ENCODE measurements at regions not wholly inside any gene's neighbourhood (a gene's known extent, or its start where the extent isn't known, plus 50 kb on each side); places are given as distances from the start of the nearest gene placed in this dataset.

DNA sequence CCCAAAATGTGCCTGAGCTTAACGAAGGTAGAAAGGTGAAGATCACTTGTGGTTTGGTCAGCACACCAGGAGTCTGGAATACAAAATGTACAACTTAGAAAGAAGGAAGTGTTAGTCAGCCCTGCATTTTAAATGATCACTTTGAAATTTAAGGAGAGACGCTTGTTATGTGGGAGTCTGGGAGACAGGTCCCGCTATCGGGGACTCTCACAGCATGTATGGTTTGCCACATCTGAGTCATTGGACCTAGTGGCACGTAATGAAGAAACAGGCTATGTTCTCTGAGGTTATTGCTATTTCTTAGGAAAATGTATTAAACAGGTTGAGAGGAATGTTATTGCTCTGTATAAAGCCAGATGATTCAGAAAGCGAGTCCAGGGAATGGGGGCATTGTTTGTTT lies 2362.5 kb upstream of the WWC1 start:
- Histone ChIP-seq H2BK12ac (ENCODE audit: low read length) (no peak overlapping the region), H4K12ac (ENCODE audit: low read depth, low read length) (no peak overlapping the region), H3K14ac (ENCODE audit: low read length) (no peak overlapping the region), H3K27ac (ENCODE audit: low read depth, low read length) (no peak overlapping the region), H3K27me3 (ENCODE audit: insufficient read depth, low read length) (no peaks in the 10 kb centered on the region), H2AK5ac (ENCODE audit: low read length) (no peak overlapping the region), H3K18ac (ENCODE audit: low read length) (no peak overlapping the region), H3K79me1 (ENCODE audit: low read length) (no peaks in the 10 kb centered on the region), H4K8ac (ENCODE audit: low read depth, low read length) (no peak overlapping the region), H3K4me3 (ENCODE audit: low read depth, low read length) (no peak overlapping the region), H3K4me2 (ENCODE audit: low read length) (no peak overlapping the region), H2AFZ (ENCODE audit: insufficient read depth, low read length, poor library complexity) (no peak overlapping the region), H3K9me3 (ENCODE audit: insufficient read depth, low read depth, low read length) (no peaks in the 10 kb centered on the region), H2BK5ac (ENCODE audit: low read depth, low read length, poor library complexity) (no peak overlapping the region), H3K79me2 (ENCODE audit: control insufficient read depth, insufficient read depth, low read length, poor library complexity) (no peaks in the 10 kb centered on the region), H3K36me3 (ENCODE audit: control insufficient read depth in 1 of 2, insufficient read depth in 2 of 2, low read length in 2 of 2) (no peaks in the 10 kb centered on the region), H2BK120ac (ENCODE audit: insufficient read depth, low read length, poor library complexity) (no peak overlapping the region), H3K4me1 (ENCODE audit: control insufficient read depth in 1 of 2, insufficient read depth in 2 of 2, low read length in 2 of 2) (no peaks in the 10 kb centered on the region), H3K4ac (ENCODE audit: low read depth, low read length) (no peak overlapping the region), H4K91ac (ENCODE audit: low read depth, low read length) (no peak overlapping the region), H3K23ac (ENCODE audit: low read length) (no peak overlapping the region), H3K9ac (ENCODE audit: low read length) (no peak overlapping the region)
- DNase-seq, result no peak
- WGBS (ENCODE audit: extremely low coverage, insufficient coverage, insufficient read length), result no CpG with 5 or more reads among the region's 6 CpGs

- no peak for DNase-seq
- Histone ChIP-seq H2AFZ (ENCODE audit: insufficient read depth, low read length, poor library complexity) (no peak overlapping the region), H3K36me3 (ENCODE audit: control insufficient read depth in 1 of 2, insufficient read depth in 2 of 2, low read length in 2 of 2) (no peaks in the 10 kb centered on the region), H2BK120ac (ENCODE audit: insufficient read depth, low read length, poor library complexity) (no peak overlapping the region), H2BK12ac (ENCODE audit: low read length) (no peak overlapping the region), H3K79me1 (ENCODE audit: low read length) (no peaks in the 10 kb centered on the region), H3K4ac (ENCODE audit: low read depth, low read length) (no peak overlapping the region), H3K4me1 (ENCODE audit: control insufficient read depth in 1 of 2, insufficient read depth in 2 of 2, low read length in 2 of 2) (no peaks in the 10 kb centered on the region), H3K14ac (ENCODE audit: low read length) (no peak overlapping the region), H3K27ac (ENCODE audit: low read depth, low read length) (no peak overlapping the region), H3K27me3 (ENCODE audit: insufficient read depth, low read length) (no peaks in the 10 kb centered on the region), H3K79me2 (ENCODE audit: control insufficient read depth, insufficient read depth, low read length, poor library complexity) (no peaks in the 10 kb centered on the region), H3K9me3 (ENCODE audit: insufficient read depth, low read depth, low read length) (no peaks in the 10 kb centered on the region), H4K91ac (ENCODE audit: low read depth, low read length) (no peak overlapping the region), H4K8ac (ENCODE audit: low read depth, low read length) (no peak overlapping the region), H2AK5ac (ENCODE audit: low read length) (no peak overlapping the region), H2BK5ac (ENCODE audit: low read depth, low read length, poor library complexity) (no peak overlapping the region), H4K12ac (ENCODE audit: low read depth, low read length) (no peak overlapping the region), H3K23ac (ENCODE audit: low read length) (no peak overlapping the region), H3K9ac (ENCODE audit: low read length) (no peak overlapping the region), H3K4me2 (ENCODE audit: low read length) (no peak overlapping the region), H3K4me3 (ENCODE audit: low read depth, low read length) (no peak overlapping the region), H3K18ac (ENCODE audit: low read length) (no peak overlapping the region)
- WGBS (ENCODE audit: extremely low coverage, insufficient coverage, insufficient read length), result no CpG with 5 or more reads among the region's 4 CpGs
Observed at GRCh38 chr5:165940541-165940940, 2350.9 kb upstream of the WWC1 start.

DNA sequence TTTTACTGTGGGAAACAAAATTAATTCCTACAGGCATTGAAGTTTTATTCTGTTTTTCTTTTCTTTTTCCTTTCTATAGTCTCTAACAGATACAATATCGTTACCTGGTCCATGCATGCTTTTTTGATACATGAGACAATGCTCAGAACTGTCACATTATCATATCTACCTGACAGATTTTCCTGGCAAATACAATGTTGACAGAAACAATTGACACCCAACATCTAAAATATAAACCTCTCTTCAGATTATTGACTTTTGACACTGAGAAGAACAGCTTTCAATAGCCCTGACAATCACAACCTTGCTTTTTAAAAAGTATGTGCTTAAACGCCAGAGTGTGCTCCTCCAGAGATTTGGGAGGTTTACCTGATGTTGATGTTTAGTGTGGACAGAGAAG lies 2334.6 kb upstream of the WWC1 start:
- no peak overlapping the region for H4K8ac ChIP-seq (ENCODE audit: low read depth, low read length)
- no peak overlapping the region for H3K23ac ChIP-seq (ENCODE audit: low read length)
- H3K79me1 ChIP-seq (ENCODE audit: low read length), result no peaks in the 10 kb centered on the region
- WGBS (ENCODE audit: extremely low coverage, insufficient coverage, insufficient read length), result no CpG with 5 or more reads among the region's 2 CpGs
- H3K27me3 ChIP-seq (ENCODE audit: insufficient read depth, low read length), result no peaks in the 10 kb centered on the region
- H3K4me2 ChIP-seq (ENCODE audit: low read length), result no peak overlapping the region
- H2BK120ac ChIP-seq (ENCODE audit: insufficient read depth, low read length, poor library complexity), result no peak overlapping the region
- H3K9me3 ChIP-seq (ENCODE audit: insufficient read depth, low read depth, low read length), result no peaks in the 10 kb centered on the region
- no peak overlapping the region for H2AK5ac ChIP-seq (ENCODE audit: low read length)
- H2BK12ac ChIP-seq (ENCODE audit: low read length), result no peak overlapping the region
- H3K27ac ChIP-seq (ENCODE audit: low read depth, low read length), result no peak overlapping the region
- no peak overlapping the region for H3K14ac ChIP-seq (ENCODE audit: low read length)
- H2BK5ac ChIP-seq (ENCODE audit: low read depth, low read length, poor library complexity), result no peak overlapping the region
- no peak overlapping the region for H3K9ac ChIP-seq (ENCODE audit: low read length)
- no peaks in the 10 kb centered on the region for H3K79me2 ChIP-seq (ENCODE audit: control insufficient read depth, insufficient read depth, low read length, poor library complexity)
- no peak overlapping the region for H3K4ac ChIP-seq (ENCODE audit: low read depth, low read length)
- no peak overlapping the region for H4K12ac ChIP-seq (ENCODE audit: low read depth, low read length)
- H3K4me1 ChIP-seq (ENCODE audit: control insufficient read depth in 1 of 2, insufficient read depth in 2 of 2, low read length in 2 of 2), result no peaks in the 10 kb centered on the region
- H2AFZ ChIP-seq (ENCODE audit: insufficient read depth, low read length, poor library complexity), result no peak overlapping the region
- no peak overlapping the region for H3K18ac ChIP-seq (ENCODE audit: low read length)
- H4K91ac ChIP-seq (ENCODE audit: low read depth, low read length), result no peak overlapping the region
- no peaks in the 10 kb centered on the region for H3K36me3 ChIP-seq (ENCODE audit: control insufficient read depth in 1 of 2, insufficient read depth in 2 of 2, low read length in 2 of 2)
- no peak overlapping the region for H3K4me3 ChIP-seq (ENCODE audit: low read depth, low read length)
- no peak for DNase-seq

DNA sequence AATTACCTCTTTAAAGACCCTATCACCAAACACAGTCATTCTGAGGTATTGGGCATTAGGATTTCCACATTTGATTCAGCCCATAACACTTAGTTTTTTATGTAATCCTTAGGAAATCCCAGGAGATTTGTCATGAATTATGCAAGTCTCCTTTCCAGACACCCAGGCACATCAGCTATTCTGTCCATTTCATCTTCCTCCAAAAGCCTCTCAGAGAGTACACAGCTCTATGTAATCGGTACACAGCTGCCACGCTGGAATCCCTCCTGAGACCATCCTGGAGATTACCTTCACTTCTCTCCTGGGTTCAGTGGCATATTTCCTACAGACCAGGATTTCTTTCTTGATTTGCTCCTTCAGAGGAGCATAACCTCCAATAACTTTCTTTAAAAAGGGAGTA lies 2309.8 kb upstream of the WWC1 start:
- Histone ChIP-seq H4K91ac (ENCODE audit: low read depth, low read length) (no peak overlapping the region), H2AFZ (ENCODE audit: insufficient read depth, low read length, poor library complexity) (no peak overlapping the region), H3K4me1 (ENCODE audit: control insufficient read depth in 1 of 2, insufficient read depth in 2 of 2, low read length in 2 of 2) (no peaks in the 10 kb centered on the region), H3K36me3 (ENCODE audit: control insufficient read depth in 1 of 2, insufficient read depth in 2 of 2, low read length in 2 of 2) (no peaks in the 10 kb centered on the region), H3K4me2 (ENCODE audit: low read length) (no peak overlapping the region), H2BK120ac (ENCODE audit: insufficient read depth, low read length, poor library complexity) (no peak overlapping the region), H3K9me3 (ENCODE audit: insufficient read depth, low read depth, low read length) (no peaks in the 10 kb centered on the region), H3K4me3 (ENCODE audit: low read depth, low read length) (no peak overlapping the region), H3K14ac (ENCODE audit: low read length) (no peak overlapping the region), H3K18ac (ENCODE audit: low read length) (no peak overlapping the region), H2BK12ac (ENCODE audit: low read length) (no peak overlapping the region), H3K79me2 (ENCODE audit: control insufficient read depth, insufficient read depth, low read length, poor library complexity) (no peaks in the 10 kb centered on the region), H2AK5ac (ENCODE audit: low read length) (no peak overlapping the region), H4K8ac (ENCODE audit: low read depth, low read length) (no peak overlapping the region), H3K23ac (ENCODE audit: low read length) (no peak overlapping the region), H3K9ac (ENCODE audit: low read length) (no peak overlapping the region), H2BK5ac (ENCODE audit: low read depth, low read length, poor library complexity) (no peak overlapping the region), H3K79me1 (ENCODE audit: low read length) (no peaks in the 10 kb centered on the region), H3K27ac (ENCODE audit: low read depth, low read length) (no peak overlapping the region), H3K27me3 (ENCODE audit: insufficient read depth, low read length) (no peaks in the 10 kb centered on the region), H3K4ac (ENCODE audit: low read depth, low read length) (no peak overlapping the region), H4K12ac (ENCODE audit: low read depth, low read length) (no peak overlapping the region)
- no CpG with 5 or more reads among the region's 2 CpGs for WGBS (ENCODE audit: extremely low coverage, insufficient coverage, insufficient read length)
- DNase-seq, result no peak

Data from trophoblast cell (in vitro differentiated cells and primary cell).